Endothelial cell of umbilical vein (primary cell): ENCODE measurements at regions not wholly inside any gene's neighbourhood (a gene's known extent, or its start where the extent isn't known, plus 50 kb on each side); places are given as distances from the start of the nearest gene placed in this dataset.

Source experiments
- BruUV-seq: library from RNA; stranded (reverse); fragments of 400-500 nt; replicated peaks from 2 replicates; lab custom pipeline; 2021; lab: Mats Ljungman, UMichigan
- CTCF ChIA-PET: fragments of 300-600, 350-600 bp; sonication (Branson Sonifier 250); formaldehyde crosslinking; loops from one replicate; lab custom pipeline; 2021; ENCODE audit warnings: antibody characterized with exemption, inconsistent platforms; lab: Charles Lee
- POLR2A ChIA-PET: fragments of 300-600, 350-600 bp; sonication (Branson Sonifier 250); formaldehyde crosslinking; loops from one replicate; lab custom pipeline; 2021; ENCODE audit warnings: antibody characterized with exemption, inconsistent platforms; lab: Charles Lee
- DNase-seq: peaks from one replicate; pipeline ENCODE4 v3.0.0-alpha.2; 2011; ENCODE audit warnings: low read depth, low spot score
- FAIRE-seq: peaks from 2 replicates; lab custom pipeline; 2011; peaks lifted over from hg19 to GRCh38; lab: Jason Lieb, UNC
- H2AFZ ChIP-seq: 2 replicates; pipeline ENCODE4 v1.6.0; 2012; ENCODE audit warnings: low read depth, low read length, control low read depth, inconsistent platforms
- H3K27ac ChIP-seq: 2 replicates; pipeline ENCODE4 v1.5.1; 2011; ENCODE audit warnings: low read depth, mild to moderate bottlenecking, control low read depth, low read length, moderate library complexity; ENCODE audit not compliant: insufficient read depth
- H3K27me3 ChIP-seq, 2 experiments: 2 replicates each; pipeline versions ENCODE4 v1.6.0 to v1.6.1; 2011; ENCODE audit warnings: low read length in 2 of 2, mixed read lengths in 1 of 2; ENCODE audit not compliant: control insufficient read depth in 2 of 2, insufficient read depth in 2 of 2
- H3K36me3 ChIP-seq, 2 experiments: 2 replicates in 1 of 2; 3 replicates in 1 of 2; pipeline ENCODE4 v1.5.1; 2011; ENCODE audit warnings: low read length in 2 of 2, mild to moderate bottlenecking in 1 of 2, moderate library complexity in 1 of 2; ENCODE audit not compliant: control insufficient read depth in 2 of 2, insufficient read depth in 2 of 2; ENCODE audit errors: extremely low read depth in 1 of 2
- H3K4me1 ChIP-seq: 3 replicates; pipeline ENCODE4 v1.5.1; 2011; ENCODE audit warnings: mild to moderate bottlenecking, low read length; ENCODE audit not compliant: control insufficient read depth, insufficient read depth; ENCODE audit errors: extremely low read depth
- H3K4me2 ChIP-seq: 2 replicates; pipeline ENCODE4 v1.6.1; 2011; ENCODE audit warnings: low read length, control low read depth, mixed read lengths; ENCODE audit not compliant: insufficient read depth
- H3K4me3 ChIP-seq, 3 experiments: fragments of 200-600 bp in 1 of 3; sonication (generic), shearing (Covaris generic) in 1 of 3; replicated peaks in 1 of 3; 2 replicates each; pipeline ENCODE4 v1.5.1; 2011 to 2016; ENCODE audit warnings: control low read depth in 3 of 3, low read length in 3 of 3, mild to moderate bottlenecking in 2 of 3, inconsistent platforms in 1 of 3, low read depth in 1 of 3, moderate library complexity in 1 of 3; ENCODE audit not compliant: insufficient read depth in 1 of 3
- H3K79me2 ChIP-seq: 2 replicates; pipeline ENCODE4 v1.6.0; 2012; ENCODE audit warnings: low read length, inconsistent platforms; ENCODE audit not compliant: control insufficient read depth, insufficient read depth
- H3K9ac ChIP-seq: replicated peaks from 2 replicates; pipeline ENCODE3; 2011; ENCODE audit warnings: low read length, control low read depth; ENCODE audit not compliant: insufficient read depth; ENCODE audit errors: extremely low read depth
- H3K9me1 ChIP-seq: replicated peaks from 3 replicates; pipeline ENCODE4 v1.6.0; 2011; ENCODE audit warnings: mild to moderate bottlenecking, low read length; ENCODE audit not compliant: control insufficient read depth, insufficient read depth; ENCODE audit errors: extremely low read depth
- H3K9me3 ChIP-seq: replicated peaks from 2 replicates; pipeline ENCODE4 v1.5.1; 2012; ENCODE audit warnings: low read length, inconsistent platforms; ENCODE audit not compliant: control insufficient read depth, insufficient read depth
- H4K20me1 ChIP-seq: replicated peaks from 2 replicates; pipeline ENCODE3; 2011; ENCODE audit warnings: mild to moderate bottlenecking, low read length; ENCODE audit not compliant: control insufficient read depth, insufficient read depth; ENCODE audit errors: extremely low read depth
- CTCF ChIP-seq, 2 donors: IDR thresholded peaks; 1 replicate in 1 of 2; 2 replicates in 1 of 2; pipeline ENCODE4 v1.5.1; 2011; ENCODE audit warnings: low read length in 2 of 2, mild to moderate bottlenecking in 2 of 2, moderate library complexity in 2 of 2, control low read depth in 1 of 2, inconsistent platforms in 1 of 2, low read depth in 1 of 2; ENCODE audit not compliant: insufficient read depth in 1 of 2; ENCODE audit errors: extremely low read depth in 1 of 2
- EZH2 ChIP-seq: IDR thresholded peaks from 2 replicates; pipeline ENCODE4 v1.6.1; 2012; ENCODE audit warnings: borderline replicate concordance, low read depth, mild to moderate bottlenecking, moderate library complexity, low read length, inconsistent platforms; ENCODE audit not compliant: severe bottlenecking
- FOS ChIP-seq: IDR thresholded peaks from 2 replicates; pipeline ENCODE4 v1.6.1; 2011; ENCODE audit warnings: mild to moderate bottlenecking, low read length, moderate library complexity, borderline replicate concordance; ENCODE audit not compliant: insufficient read depth
- GATA2 ChIP-seq: IDR thresholded peaks from 2 replicates; pipeline ENCODE4 v1.7.0; 2011; ENCODE audit warnings: low read depth, mild to moderate bottlenecking, moderate library complexity, mixed read lengths, low read length; ENCODE audit not compliant: insufficient read length, insufficient read depth
- JUN ChIP-seq: IDR thresholded peaks from 2 replicates; pipeline ENCODE4 v1.6.1; 2011; ENCODE audit warnings: borderline replicate concordance, low read depth; ENCODE audit not compliant: insufficient read length, insufficient read depth
- MAX ChIP-seq: IDR thresholded peaks from 2 replicates; pipeline ENCODE4 v1.6.1; 2011; ENCODE audit not compliant: insufficient read depth, insufficient read length
- MYC ChIP-seq: IDR thresholded peaks from one replicate; pipeline ENCODE4 v1.6.1; 2011; ENCODE audit warnings: mild to moderate bottlenecking, low read depth, low read length
- POLR2A ChIP-seq: IDR thresholded peaks from 2 replicates; pipeline ENCODE4 v1.6.1; 2012; ENCODE audit warnings: low read depth, mild to moderate bottlenecking, control low read depth, low read length
- POLR2AphosphoS5 ChIP-seq: IDR thresholded peaks from 2 replicates; pipeline ENCODE4 v1.6.1; 2012; ENCODE audit warnings: low read depth, mild to moderate bottlenecking, control low read depth, low read length, moderate library complexity; ENCODE audit not compliant: insufficient read depth
- dilution Hi-C: fragments of 300-500 bp; cut with MboI; formaldehyde crosslinking; loops from one replicate; pipeline ENCODE4 v1.15.0; 2019; ENCODE audit warnings: low sequenced_read_pairs; ENCODE audit not compliant: extremely low pct_ligation_motif_present
- intact Hi-C: fragments of 100-400 bp; cut with micrococcal nuclease; formaldehyde crosslinking; loops from one replicate; pipeline ENCODE4 v1.10.0; 2022

- intact Hi-C loops (no loop called here), dilution Hi-C loops (no loop called here)
- Histone ChIP-seq H3K9me3 (no peaks in the 10 kb centered on the region), H3K4me1 (no peaks in the 10 kb centered on the region), H3K9me1 (no peaks in the 10 kb centered on the region), H3K27me3 (no peaks in the 10 kb centered on the region), H4K20me1 (no peaks in the 10 kb centered on the region), H3K4me3 (no peak overlapping the region), H3K36me3 (no peaks in the 10 kb centered on the region), H3K79me2 (no peaks in the 10 kb centered on the region), H3K27ac (no peak overlapping the region), H3K9ac (no peak overlapping the region), H3K4me2 (no peak overlapping the region), H2AFZ (no peak overlapping the region)
- TF ChIP-seq POLR2A: no peak
- TF ChIP-seq FOS: no peak
- TF ChIP-seq JUN: no peak
- no peak for TF ChIP-seq CTCF (IDR thresholded peaks at IDR 0.05; ENCODE audit: extremely low read depth in 1 of 2, insufficient read depth in 1 of 2, low read depth in 1 of 2, low read length in 2 of 2)
- TF ChIP-seq EZH2: no peak
- no peak for TF ChIP-seq MAX
- TF ChIP-seq MYC: no peak
- TF ChIP-seq POLR2AphosphoS5: no peak
- no peak for TF ChIP-seq GATA2
- no peak for DNase-seq
- FAIRE-seq: no peak
- no TSS peak for BruUV-seq
- CTCF ChIA-PET: no interaction called here
- POLR2A ChIA-PET: no interaction called here
Observed at GRCh38 chr18:65278939-65279667, 471.7 kb upstream of the CDH7 start.
